Fibroblast of skin of scalp (primary cell): ENCODE measurements at regions not wholly inside any gene's neighbourhood (a gene's known extent, or its start where the extent isn't known, plus 50 kb on each side); places are given as distances from the start of the nearest gene placed in this dataset.
"Not testable (repeated sequence)": the region's sequence is repeated elsewhere in the genome, so short reads cannot be mapped to it uniquely, and the experiment has no call there.

ENCODE experiments used
- DNase-seq: peaks from one replicate; pipeline ENCODE4 v3.0.0-alpha.2; 2013

DNA sequence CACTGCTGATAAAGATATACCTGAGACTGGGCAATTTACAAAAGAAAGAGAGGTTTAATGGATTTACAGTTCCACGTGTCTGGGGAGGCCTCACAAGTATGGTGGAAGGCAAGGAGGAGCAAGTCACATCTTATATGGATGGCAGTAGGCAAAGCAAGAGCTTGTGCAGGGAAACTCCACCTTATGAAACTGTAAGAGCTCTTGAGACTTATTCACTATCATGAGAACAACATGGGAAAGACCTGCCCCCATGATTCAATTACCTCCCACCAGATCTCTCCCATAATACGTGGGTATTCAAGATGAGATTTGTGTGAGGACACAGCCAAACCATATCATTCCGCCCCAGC, 55.4 kb upstream of the NAMPT start:
- DNase-seq: not testable (repeated sequence)

DNA sequence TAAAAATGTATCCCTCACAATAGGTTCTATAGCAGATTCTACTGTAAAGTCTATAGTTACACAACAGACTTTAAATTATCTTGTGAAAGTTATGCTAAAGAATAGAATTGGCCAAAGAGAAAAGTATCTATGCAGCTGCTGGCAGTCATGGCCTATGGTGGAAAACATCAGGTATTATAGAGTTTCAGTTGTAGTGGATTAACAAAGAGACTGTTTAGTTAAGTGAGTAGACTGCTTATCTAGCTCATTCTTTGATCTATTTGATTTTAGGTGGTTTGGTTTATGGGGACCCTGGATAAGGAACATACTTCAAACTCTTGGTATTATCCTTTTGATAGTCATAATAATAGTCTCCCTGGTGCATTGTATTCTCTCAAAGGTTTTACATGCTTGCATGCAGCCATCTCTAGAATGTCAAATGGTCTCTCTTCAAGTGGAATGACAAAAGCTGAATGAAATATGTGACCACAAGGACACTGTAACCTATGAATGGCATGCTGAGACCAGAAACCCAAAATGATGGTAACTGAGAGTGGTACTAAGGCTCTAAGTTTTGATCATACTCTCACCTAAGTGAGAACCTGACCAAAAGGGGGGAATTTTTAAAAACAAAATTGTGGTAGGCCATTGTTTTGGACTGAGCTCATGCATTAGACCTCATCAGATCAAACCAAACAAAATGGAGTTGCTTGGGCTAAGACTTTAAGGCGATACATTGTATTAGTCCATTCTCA, 54.9 kb upstream of the NAMPT start:
- no peak for DNase-seq

DNA sequence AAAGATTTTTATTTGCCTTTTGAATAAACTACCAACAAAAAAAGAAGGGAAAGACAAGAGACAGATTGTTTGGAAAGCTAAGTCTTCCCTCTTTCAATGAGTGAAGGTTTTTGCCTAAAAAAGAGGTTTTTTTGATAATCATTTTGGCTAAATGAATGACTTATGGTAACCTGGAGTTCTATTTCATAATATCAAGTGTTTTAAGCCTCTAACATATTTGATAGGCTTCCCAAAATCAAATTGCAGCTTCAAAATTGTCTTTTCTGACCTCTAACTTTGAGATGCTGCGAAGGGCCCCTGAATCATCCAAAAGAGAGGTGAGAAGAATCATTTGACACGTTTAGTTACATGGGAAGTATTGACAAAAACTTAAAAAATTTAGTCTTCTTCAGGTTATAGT, 53.0 kb upstream of the NAMPT start:
- no peak for DNase-seq

DNA sequence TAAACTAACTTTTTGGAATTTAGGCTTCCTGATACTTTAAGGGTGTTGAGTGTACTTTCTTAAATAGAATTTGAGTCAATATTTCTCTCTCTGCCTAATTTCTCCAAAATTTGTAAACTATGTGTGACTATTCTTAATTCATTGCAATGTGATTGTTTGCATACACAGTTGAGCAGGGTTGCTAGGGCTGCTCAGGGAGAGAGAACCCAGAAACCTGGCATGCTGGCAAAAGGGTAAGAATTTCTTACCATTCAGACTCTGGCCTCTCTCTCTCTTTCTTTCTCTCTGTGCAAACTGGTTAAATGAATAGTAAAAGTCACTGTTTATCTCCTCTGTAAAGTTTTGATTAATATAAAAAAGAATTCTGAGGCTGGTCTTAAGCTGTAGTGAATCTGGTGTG, 51.0 kb upstream of the NAMPT start:
- no peak for DNase-seq
